ENCODE measurements at regions not wholly inside any gene's neighbourhood (a gene's known extent, or its start where the extent isn't known, plus 50 kb on each side); places are given as distances from the start of the nearest gene placed in this dataset.

DNA sequence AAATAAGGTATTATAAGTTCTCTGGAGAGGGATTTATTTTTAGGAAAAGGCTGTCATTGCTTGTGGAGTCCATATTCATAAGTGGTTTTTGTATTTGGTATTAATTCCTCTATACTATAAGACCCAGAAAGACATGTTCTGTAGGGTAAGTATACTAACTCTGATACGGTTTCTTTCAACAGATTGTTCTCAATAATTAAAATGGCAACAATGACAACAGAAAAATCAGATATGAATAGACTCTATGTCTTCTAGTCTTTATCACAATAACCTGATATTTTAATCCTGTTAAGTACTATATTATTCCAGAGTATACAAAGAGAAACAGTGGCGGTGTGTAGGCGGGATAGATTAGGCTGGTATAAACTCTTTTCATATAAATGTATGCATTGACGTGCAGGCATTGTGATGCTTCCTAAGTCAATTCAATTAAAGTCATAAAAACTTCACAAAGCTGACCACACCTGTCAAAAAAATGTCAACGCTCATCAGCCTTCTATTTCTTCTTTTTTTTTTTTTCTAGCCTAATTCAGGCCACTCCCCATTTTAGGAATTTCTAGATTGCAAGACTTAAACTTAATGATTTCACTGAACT lies 150.4 kb downstream of the TRIML1 start:
- TF ChIP-seq, protein P1, sequence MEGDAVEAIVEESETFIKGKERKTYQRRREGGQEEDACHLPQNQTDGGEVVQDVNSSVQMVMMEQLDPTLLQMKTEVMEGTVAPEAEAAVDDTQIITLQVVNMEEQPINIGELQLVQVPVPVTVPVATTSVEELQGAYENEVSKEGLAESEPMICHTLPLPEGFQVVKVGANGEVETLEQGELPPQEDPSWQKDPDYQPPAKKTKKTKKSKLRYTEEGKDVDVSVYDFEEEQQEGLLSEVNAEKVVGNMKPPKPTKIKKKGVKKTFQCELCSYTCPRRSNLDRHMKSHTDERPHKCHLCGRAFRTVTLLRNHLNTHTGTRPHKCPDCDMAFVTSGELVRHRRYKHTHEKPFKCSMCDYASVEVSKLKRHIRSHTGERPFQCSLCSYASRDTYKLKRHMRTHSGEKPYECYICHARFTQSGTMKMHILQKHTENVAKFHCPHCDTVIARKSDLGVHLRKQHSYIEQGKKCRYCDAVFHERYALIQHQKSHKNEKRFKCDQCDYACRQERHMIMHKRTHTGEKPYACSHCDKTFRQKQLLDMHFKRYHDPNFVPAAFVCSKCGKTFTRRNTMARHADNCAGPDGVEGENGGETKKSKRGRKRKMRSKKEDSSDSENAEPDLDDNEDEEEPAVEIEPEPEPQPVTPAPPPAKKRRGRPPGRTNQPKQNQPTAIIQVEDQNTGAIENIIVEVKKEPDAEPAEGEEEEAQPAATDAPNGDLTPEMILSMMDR (IDR thresholded peaks at IDR 0.05; ENCODE audit: low read length): no peak
- no peak for TF ChIP-seq EZH2 (optimal IDR thresholded peaks at IDR 0.05; ENCODE audit: low read depth, low read length)
